Pancreas (tissue), 10 donors: ENCODE measurements at regions not wholly inside any gene's neighbourhood (a gene's known extent, or its start where the extent isn't known, plus 50 kb on each side); places are given as distances from the start of the nearest gene placed in this dataset.

Source experiments
- ATAC-seq, 4 donors: fragments of 200-7000 bp; cut with Tn5 transposase; one replicate each; pipeline versions ENCODE4 v1.8.0 to v1.9.1; 2020; ENCODE audit warnings: mild to moderate bottlenecking in 4 of 4, moderate library complexity in 4 of 4
- DNase-seq, 6 donors: peaks; one replicate each; pipeline ENCODE4 v3.0.0-alpha.2; 2020
- FAIRE-seq: peaks from 2 replicates; lab custom pipeline; 2012; peaks lifted over from hg19 to GRCh38; lab: Jason Lieb, UNC
- H3K27ac ChIP-seq, 4 donors: fragments of 200-600 bp; sonication (generic); 1 replicate in 3 of 4; 2 replicates in 1 of 4; pipeline versions ENCODE4 v1.5.0 to v1.8.0; 2020
- H3K27me3 ChIP-seq, 4 donors: fragments of 200-600 bp; one replicate each; pipeline ENCODE4 v1.8.0; 2021
- H3K36me3 ChIP-seq, 3 donors: fragments of 200-600 bp; sonication (generic) in 1 of 3; one replicate each; pipeline versions ENCODE4 v1.5.0 to v1.8.0; 2020 to 2021
- H3K4me1 ChIP-seq, 3 donors: fragments of 200-600 bp; one replicate each; pipeline ENCODE4 v1.8.0; 2021
- H3K4me3 ChIP-seq, 4 donors: fragments of 200-600 bp; sonication (generic) in 2 of 4; one replicate each; pipeline versions ENCODE4 v1.5.0 to v1.8.0; 2020 to 2021
- H3K9me3 ChIP-seq, 4 donors: fragments of 200-600 bp; one replicate each; pipeline ENCODE4 v1.8.0; 2021
- WGBS, 2 donors: extraction: QIAGEN DNeasy Blood & Tissue Kit; methylation state at CpG; one replicate each; pipeline ENCODE4 v1.1.7; 2013; 5-methylcytosine and 5-hydroxymethylcytosine counted together
- intact Hi-C, 3 donors: fragments of 100-400 bp; cut with DNase I; formaldehyde crosslinking; loops; one replicate each; pipeline versions ENCODE4 v1.11.1 to v1.14.2; 2022
- TF ChIP-seq, protein P1 (sequence below), 4 donors: fragments of 200-600 bp; sonication (generic) in 3 of 4; IDR thresholded peaks; one replicate each; pipeline versions ENCODE4 v1.5.0 to v1.8.0; 2021; ENCODE audit warnings: antibody characterized with exemption in 4 of 4
- donor health status: healthy with polysubstance abuse.
- donor health status: DM: no; HTN: no; CAD: no; lungs with moderate emphysema.
- donor health status: DM: no; HTN: no; CAD: no.
- donor health status: control.
- donor health status: control.
- donor health status: Bipolar disorder and iron deficiency.
- donor health status: DM: yes; HTN: yes; CAD: no.
- donor health status: DM: no; HTN: no; CAD: no.
- donor health status: DM: no; HTN: no; CAD: no.
- donor health status: DM: yes; HTN: yes; CAD: no.

DNA sequence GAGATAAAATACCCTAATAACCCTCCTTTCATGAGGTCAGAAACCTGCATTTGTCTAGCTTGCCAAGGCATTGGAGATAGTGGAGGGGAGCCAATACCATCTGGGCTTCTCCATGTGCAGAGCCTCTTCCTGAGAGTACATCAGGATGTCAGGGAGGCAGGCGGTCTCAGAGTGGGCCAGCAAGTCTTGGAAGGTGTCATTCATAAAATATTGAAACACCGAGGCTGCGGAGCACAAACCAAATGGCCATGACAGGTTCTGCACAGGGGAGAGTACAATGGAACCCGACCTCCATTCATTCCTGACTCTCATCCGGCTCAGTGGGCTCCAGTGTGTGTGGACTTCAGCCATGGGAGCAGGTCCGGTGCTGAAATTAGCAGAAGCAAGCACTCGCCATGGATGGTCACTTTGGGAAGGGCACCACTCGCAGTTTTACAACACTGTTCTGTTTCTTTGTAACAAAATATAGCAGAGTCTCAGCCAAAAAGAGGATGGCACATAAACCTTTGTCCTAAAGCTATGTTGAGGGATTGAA is 446.6 kb downstream of the SIPA1L2 start:
- DNase-seq, result no peak
- 61 to 68% methylated on average over 8 of the region's 8 CpGs for WGBS, 2 donors
- Histone ChIP-seq H3K4me3 (no peak overlapping the region), H3K9me3 (no peaks in the 10 kb centered on the region), H3K4me1 (no peaks in the 10 kb centered on the region), H3K27ac (no peak overlapping the region), H3K27me3 (no peaks in the 10 kb centered on the region), H3K36me3 (no peaks in the 10 kb centered on the region)
- no peak for ATAC-seq
- no peak for FAIRE-seq
- intact Hi-C loops, result no loop called here
- TF ChIP-seq, protein P1, sequence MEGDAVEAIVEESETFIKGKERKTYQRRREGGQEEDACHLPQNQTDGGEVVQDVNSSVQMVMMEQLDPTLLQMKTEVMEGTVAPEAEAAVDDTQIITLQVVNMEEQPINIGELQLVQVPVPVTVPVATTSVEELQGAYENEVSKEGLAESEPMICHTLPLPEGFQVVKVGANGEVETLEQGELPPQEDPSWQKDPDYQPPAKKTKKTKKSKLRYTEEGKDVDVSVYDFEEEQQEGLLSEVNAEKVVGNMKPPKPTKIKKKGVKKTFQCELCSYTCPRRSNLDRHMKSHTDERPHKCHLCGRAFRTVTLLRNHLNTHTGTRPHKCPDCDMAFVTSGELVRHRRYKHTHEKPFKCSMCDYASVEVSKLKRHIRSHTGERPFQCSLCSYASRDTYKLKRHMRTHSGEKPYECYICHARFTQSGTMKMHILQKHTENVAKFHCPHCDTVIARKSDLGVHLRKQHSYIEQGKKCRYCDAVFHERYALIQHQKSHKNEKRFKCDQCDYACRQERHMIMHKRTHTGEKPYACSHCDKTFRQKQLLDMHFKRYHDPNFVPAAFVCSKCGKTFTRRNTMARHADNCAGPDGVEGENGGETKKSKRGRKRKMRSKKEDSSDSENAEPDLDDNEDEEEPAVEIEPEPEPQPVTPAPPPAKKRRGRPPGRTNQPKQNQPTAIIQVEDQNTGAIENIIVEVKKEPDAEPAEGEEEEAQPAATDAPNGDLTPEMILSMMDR (IDR thresholded peaks at IDR 0.05), result no peak

DNA sequence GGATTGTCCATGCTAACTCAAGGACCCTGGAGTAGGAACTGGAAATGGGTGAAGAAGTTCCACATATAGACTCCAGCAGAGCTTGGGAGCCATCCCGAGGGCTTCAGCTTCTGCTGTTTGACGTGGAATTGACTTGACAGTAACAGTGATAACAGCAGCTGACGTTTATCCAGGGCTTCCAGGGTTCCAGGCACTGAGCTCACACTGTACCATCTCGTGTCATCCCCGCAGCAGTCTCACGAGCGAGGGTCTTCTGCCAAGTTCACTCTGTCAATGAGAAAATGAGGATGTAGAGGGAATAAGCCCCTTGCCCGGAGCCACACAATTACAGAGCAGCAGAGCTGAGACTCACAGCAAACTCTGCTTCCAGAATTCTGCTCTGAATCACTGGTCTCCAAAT is 447.7 kb downstream of the SIPA1L2 start:
- FAIRE-seq (no peak), ATAC-seq (no peak), DNase-seq (no peak)
- Histone ChIP-seq H3K27me3 (no peaks in the 10 kb centered on the region), H3K4me1 (no peaks in the 10 kb centered on the region), H3K9me3 (no peaks in the 10 kb centered on the region), H3K4me3 (no peak overlapping the region), H3K27ac (no peak overlapping the region), H3K36me3 (no peaks in the 10 kb centered on the region)
- 70 to 74% methylated on average over 8 of the region's 8 CpGs for WGBS, 2 donors
- intact Hi-C loops, result no loop called here
- TF ChIP-seq, protein P1 (IDR thresholded peaks at IDR 0.05), result no peak

DNA sequence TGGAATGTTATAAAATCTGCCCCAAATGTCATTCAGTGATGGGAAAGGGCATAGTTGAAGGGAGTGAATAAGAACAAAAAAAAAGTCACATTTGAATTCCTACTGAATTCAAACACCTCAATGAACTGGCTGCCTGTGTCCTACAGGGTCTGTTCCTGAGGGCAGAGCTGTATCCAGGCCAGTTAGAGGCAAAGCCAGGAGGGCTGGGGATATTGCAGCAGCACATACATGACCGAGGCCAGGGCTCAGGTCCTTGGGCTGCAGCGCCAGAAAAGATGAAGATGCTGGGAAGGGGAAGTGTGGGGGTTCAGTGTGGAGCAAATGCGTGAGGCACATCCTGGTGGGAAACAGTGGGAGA is 449.2 kb downstream of the SIPA1L2 start:
- TF ChIP-seq, protein P1 (IDR thresholded peaks at IDR 0.05), result no peak

DNA sequence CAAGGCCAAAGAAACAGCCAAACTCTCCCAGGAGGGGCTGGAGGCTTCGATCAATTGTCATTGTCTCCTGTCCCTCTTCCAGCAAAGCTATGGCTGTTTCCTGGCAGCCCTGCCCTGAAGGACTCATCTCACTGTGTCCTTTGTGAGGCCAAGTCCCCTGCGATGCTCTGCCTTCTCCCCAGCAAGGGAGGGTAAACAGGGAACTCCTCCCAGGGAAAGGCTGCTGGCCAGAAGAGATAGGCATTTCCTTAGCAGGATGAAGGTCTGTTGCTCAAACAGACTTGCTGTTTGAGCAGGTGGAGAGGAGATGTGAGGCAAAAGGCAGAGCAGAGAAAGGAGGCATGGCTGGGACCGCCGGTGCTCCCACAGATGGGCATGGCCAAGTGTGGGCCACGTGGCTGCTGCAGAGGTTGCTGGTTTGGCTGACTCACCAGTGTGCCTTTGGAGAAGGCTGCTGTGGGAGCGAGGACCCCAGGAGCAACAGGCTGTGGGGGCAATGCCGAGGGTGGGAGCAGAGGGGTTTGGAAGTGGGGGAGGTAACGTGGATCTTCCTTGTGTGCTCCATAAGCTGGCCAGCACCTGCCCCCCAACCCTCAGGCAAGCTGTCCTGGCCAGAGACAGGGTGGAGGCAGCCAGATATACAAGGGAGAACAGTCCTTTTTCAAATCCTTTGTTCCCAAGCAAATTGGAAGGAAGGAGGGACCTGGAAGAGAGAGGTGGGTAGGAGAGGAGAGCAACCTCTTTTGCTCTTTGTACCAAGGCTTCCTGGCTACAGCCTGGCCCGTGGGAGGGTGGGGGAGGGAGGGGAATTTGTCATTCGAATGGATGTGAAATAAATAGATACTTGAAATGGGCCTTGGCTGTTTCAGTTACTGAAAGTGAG is 449.8 kb downstream of the SIPA1L2 start:
- FAIRE-seq, result no peak
- Histone ChIP-seq H3K27ac (no peak overlapping the region), H3K4me3 (no peak overlapping the region), H3K27me3 (no peaks in the 10 kb centered on the region), H3K4me1 (no peaks in the 10 kb centered on the region), H3K9me3 (no peaks in the 10 kb centered on the region), H3K36me3 (no peaks in the 10 kb centered on the region)
- TF ChIP-seq, protein P1 (IDR thresholded peaks at IDR 0.05), result no peak
- DNase-seq, result no peak
- ATAC-seq, result no peak
- WGBS, 2 donors, result 54 to 56% methylated on average over 10 of the region's 10 CpGs
- intact Hi-C loops, result loop anchor here in 1 of 3 donors (10.0 kb wide), 1 partner anchor 315 kb away; no protein-coding TSS in a partner anchor

More for the DNA sequence above, 449.2 kb downstream of the SIPA1L2 start:
- intact Hi-C loops, result no loop called here
- 78 to 87% methylated on average over 3 of the region's 3 CpGs for WGBS, 2 donors
- no peak for FAIRE-seq
- DNase-seq, result no peak
- H3K36me3 ChIP-seq, result no peaks in the 10 kb centered on the region
- no peaks in the 10 kb centered on the region for H3K4me1 ChIP-seq
- no peak overlapping the region for H3K4me3 ChIP-seq
- H3K27ac ChIP-seq, result no peak overlapping the region
- no peaks in the 10 kb centered on the region for H3K27me3 ChIP-seq
- no peak for ATAC-seq
- H3K9me3 ChIP-seq, result no peaks in the 10 kb centered on the region

DNA sequence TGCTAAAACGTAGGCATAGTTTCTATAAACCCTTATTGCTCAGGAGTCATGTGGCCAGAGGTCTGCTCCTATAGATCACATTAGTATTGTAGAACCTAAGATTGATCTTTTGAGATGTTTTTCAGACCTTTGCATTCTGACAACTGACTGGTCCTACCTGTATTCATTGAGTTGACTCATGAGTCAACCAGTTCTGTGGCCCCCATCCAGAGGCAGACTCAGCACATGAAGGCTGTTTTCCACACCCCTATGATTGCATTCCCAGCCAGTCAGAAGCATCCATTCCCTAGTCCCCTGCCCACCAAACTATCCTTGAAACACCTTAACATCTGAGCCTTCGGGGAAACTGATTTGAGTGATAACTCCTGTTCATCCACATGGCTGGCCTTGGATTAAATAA is 451.7 kb downstream of the SIPA1L2 start:
- intact Hi-C loops, result loop anchor here in 1 of 3 donors (10.0 kb wide), 1 partner anchor 317 kb away; no protein-coding TSS in a partner anchor
- no peak for DNase-seq
- H3K4me3 ChIP-seq, result no peak overlapping the region
- H3K27me3 ChIP-seq, result no peaks in the 10 kb centered on the region
- WGBS, 2 donors, result 85 to 92% methylated on average over 2 of the region's 2 CpGs
- no peaks in the 10 kb centered on the region for H3K9me3 ChIP-seq
- TF ChIP-seq, protein P1 (IDR thresholded peaks at IDR 0.05), result no peak
- no peaks in the 10 kb centered on the region for H3K36me3 ChIP-seq
- no peak for FAIRE-seq
- H3K27ac ChIP-seq, result no peak overlapping the region
- H3K4me1 ChIP-seq, result no peaks in the 10 kb centered on the region
- no peak for ATAC-seq
